ENCODE measurements at regions not wholly inside any gene's neighbourhood (a gene's known extent, or its start where the extent isn't known, plus 50 kb on each side); places are given as distances from the start of the nearest gene placed in this dataset.

GRCh38 chr1:164093543-164093942 lies 465.4 kb upstream of the PBX1 start:
- no peak for DNase-seq
- ChIA-PET POLR2A (no interaction called here), CTCF (no interaction called here)
- Histone ChIP-seq H3K9me3 (peaks cover 6% of the 10 kb centered on the region; the same call in 1 of the 2 replicates), H3K4me1 (no peaks in the 10 kb centered on the region), H3K27me3 (replicated peaks; ENCODE audit: control insufficient read depth, insufficient read depth, low read length) (no peaks in the 10 kb centered on the region), H3K36me3 (ENCODE audit: control insufficient read depth, insufficient read depth, low read length) (no peaks in the 10 kb centered on the region), H3K4me3 (ENCODE audit: low read depth, low read length) (no peak overlapping the region)
- no TSS peak for BruUV-seq (replicated peaks)
- intact Hi-C loops (cut with micrococcal nuclease; ENCODE audit: unreplicated experiment): no loop called here
- no peak overlapping the region for H3K4me3 Mint-ChIP-seq (ENCODE audit: unreplicated experiment)
- no peaks in the 10 kb centered on the region for H3K9me3 Mint-ChIP-seq (ENCODE audit: unreplicated experiment)
- H3K36me3 Mint-ChIP-seq (ENCODE audit: insufficient read depth, unreplicated experiment): no peaks in the 10 kb centered on the region
- peaks cover 2% of the 10 kb centered on the region for H3K27me3 Mint-ChIP-seq (ENCODE audit: insufficient read depth, unreplicated experiment)
- H3K4me1 Mint-ChIP-seq (ENCODE audit: low read depth, unreplicated experiment): no peaks in the 10 kb centered on the region
- TF ChIP-seq CTCF (IDR thresholded peaks at IDR 0.05; ENCODE audit: insufficient read depth in 1 of 2, low read depth in 1 of 2, low read length in 1 of 2, severe bottlenecking in 1 of 2, unreplicated experiment in 1 of 2): no peak
- H3K27ac Mint-ChIP-seq (ENCODE audit: unreplicated experiment): no peak overlapping the region

GRCh38 chr1:164101802-164102201 lies 457.2 kb upstream of the PBX1 start:
- DNase-seq: peak in 1 of 2 experiments; percentile 29
- ChIA-PET CTCF (interaction anchor here (0.8 kb wide), 1 partner anchor 971 kb away, joined by 3 read pairs; no protein-coding TSS in a partner anchor), POLR2A (no interaction called here)
- Mint-ChIP-seq H3K9me3 (ENCODE audit: unreplicated experiment) (no peaks in the 10 kb centered on the region), H3K27me3 (ENCODE audit: insufficient read depth, unreplicated experiment) (no peaks in the 10 kb centered on the region), H3K4me1 (ENCODE audit: low read depth, unreplicated experiment) (no peaks in the 10 kb centered on the region), H3K27ac (ENCODE audit: unreplicated experiment) (no peak overlapping the region), H3K36me3 (ENCODE audit: insufficient read depth, unreplicated experiment) (no peaks in the 10 kb centered on the region), H3K4me3 (ENCODE audit: unreplicated experiment) (no peak overlapping the region)
- Histone ChIP-seq H3K27me3 (replicated peaks; ENCODE audit: control insufficient read depth, insufficient read depth, low read length) (no peaks in the 10 kb centered on the region), H3K9me3 (no peaks in the 10 kb centered on the region), H3K36me3 (ENCODE audit: control insufficient read depth, insufficient read depth, low read length) (no peaks in the 10 kb centered on the region), H3K4me3 (ENCODE audit: low read depth, low read length) (no peak overlapping the region), H3K4me1 (no peaks in the 10 kb centered on the region)
- intact Hi-C loops (cut with micrococcal nuclease; ENCODE audit: unreplicated experiment): no loop called here
- BruUV-seq (replicated peaks): no TSS peak
- no peak for TF ChIP-seq CTCF (IDR thresholded peaks at IDR 0.05; ENCODE audit: insufficient read depth in 1 of 2, low read depth in 1 of 2, low read length in 1 of 2, severe bottlenecking in 1 of 2, unreplicated experiment in 1 of 2)

DNA sequence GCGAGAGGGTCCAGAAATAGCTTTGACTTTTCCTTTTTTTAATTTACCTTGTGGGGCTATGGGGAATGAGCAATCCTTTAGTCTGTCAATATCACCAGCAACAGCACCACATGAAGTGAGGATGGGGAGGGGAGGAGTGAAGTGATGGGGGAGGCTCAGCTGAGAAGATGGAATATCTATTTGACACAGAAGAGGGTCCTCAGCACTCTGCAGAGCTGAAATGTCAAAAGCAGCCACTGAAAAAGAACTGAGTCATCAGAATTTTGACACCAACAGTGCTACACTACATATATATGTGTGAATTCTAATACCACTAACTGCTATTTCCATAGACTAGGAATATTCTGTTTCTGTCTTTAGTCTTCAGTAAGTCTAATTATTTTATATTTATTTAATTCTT lies 427.0 kb upstream of the PBX1 start:
- Histone ChIP-seq H3K9me3 (no peaks in the 10 kb centered on the region), H3K27me3 (replicated peaks; ENCODE audit: control insufficient read depth, insufficient read depth, low read length) (no peaks in the 10 kb centered on the region), H3K4me1 (no peaks in the 10 kb centered on the region), H3K4me3 (ENCODE audit: low read depth, low read length) (no peak overlapping the region), H3K36me3 (ENCODE audit: control insufficient read depth, insufficient read depth, low read length) (no peaks in the 10 kb centered on the region)
- no peaks in the 10 kb centered on the region for H3K36me3 Mint-ChIP-seq (ENCODE audit: insufficient read depth, unreplicated experiment)
- CTCF ChIA-PET: no interaction called here
- no peak for DNase-seq
- POLR2A ChIA-PET: no interaction called here
- no peaks in the 10 kb centered on the region for H3K4me1 Mint-ChIP-seq (ENCODE audit: low read depth, unreplicated experiment)
- H3K9me3 Mint-ChIP-seq (ENCODE audit: unreplicated experiment): no peaks in the 10 kb centered on the region
- BruUV-seq (replicated peaks): no TSS peak
- H3K4me3 Mint-ChIP-seq (ENCODE audit: unreplicated experiment): no peak overlapping the region
- intact Hi-C loops (cut with micrococcal nuclease; ENCODE audit: unreplicated experiment): no loop called here
- peaks cover 4% of the 10 kb centered on the region for H3K27me3 Mint-ChIP-seq (ENCODE audit: insufficient read depth, unreplicated experiment)
- no peak for TF ChIP-seq CTCF (IDR thresholded peaks at IDR 0.05; ENCODE audit: insufficient read depth in 1 of 2, low read depth in 1 of 2, low read length in 1 of 2, severe bottlenecking in 1 of 2, unreplicated experiment in 1 of 2)
- H3K27ac Mint-ChIP-seq (ENCODE audit: unreplicated experiment): no peak overlapping the region
